Lower leg skin (tissue), 4 donors: ENCODE measurements at regions not wholly inside any gene's neighbourhood (a gene's known extent, or its start where the extent isn't known, plus 50 kb on each side); places are given as distances from the start of the nearest gene placed in this dataset.
"Not testable (repeated sequence)": the region's sequence is repeated elsewhere in the genome, so short reads cannot be mapped to it uniquely, and the experiment has no call there.

Experiments used
- DNase-seq, 2 donors: peaks; one replicate each; pipeline ENCODE4 v3.0.0-alpha.2; 2019; ENCODE audit warnings: low spot score in 2 of 2
- H3K4me3 ChIP-seq: fragments of 200-600 bp; sonication (generic); 2 replicates; pipeline ENCODE4 v1.5.1; 2017; ENCODE audit warnings: mild to moderate bottlenecking, low read depth; ENCODE audit not compliant: poor library complexity, severe bottlenecking
- CTCF ChIP-seq, 3 donors: fragments of 450-650 bp; IDR thresholded peaks; one replicate each; pipeline ENCODE4 v1.5.1; 2016; ENCODE audit warnings: antibody characterized with exemption in 3 of 3, mild to moderate bottlenecking in 3 of 3, moderate library complexity in 2 of 3
- POLR2A ChIP-seq, 2 donors: fragments of 450-650 bp; IDR thresholded peaks; one replicate each; pipeline ENCODE4 v1.6.1; 2016 to 2017; ENCODE audit warnings: antibody characterized with exemption in 2 of 2, mild to moderate bottlenecking in 1 of 2, moderate library complexity in 1 of 2
- WGBS, 2 donors: methylation state at CpG; one replicate each; pipeline ENCODE4 v1.1.5; 2018; 5-methylcytosine and 5-hydroxymethylcytosine counted together
- intact Hi-C: fragments of 100-400 bp; cut with DNase I; formaldehyde crosslinking; loops from one replicate; pipeline ENCODE4 v1.15.0; 2023; ENCODE audit warnings: low total_unique reads

- intact Hi-C loops: no loop called here
- no peak for TF ChIP-seq POLR2A (IDR thresholded peaks at IDR 0.05)
- no peak for TF ChIP-seq CTCF (IDR thresholded peaks at IDR 0.05)
- DNase-seq: no peak
- no peak overlapping the region for H3K4me3 ChIP-seq
Observed at GRCh38 chr18:5021558-5021957, 175.5 kb downstream of the AKAIN1 start.

- intact Hi-C loops: no loop called here
- no peak for DNase-seq
- 63 to 80% methylated on average over 4 of the region's 4 CpGs for WGBS, 2 donors
- H3K4me3 ChIP-seq: no peak overlapping the region
- TF ChIP-seq CTCF (IDR thresholded peaks at IDR 0.05) (no peak), POLR2A (IDR thresholded peaks at IDR 0.05) (no peak)
Observed at GRCh38 chr18:5015213-5015612, 181.8 kb downstream of the AKAIN1 start.

GRCh38 chr18:5004031-5004820 lies 192.8 kb downstream of the AKAIN1 start:
- H3K4me3 ChIP-seq, intact Hi-C loops, DNase-seq: not testable (repeated sequence)
- 19 to 22% methylated on average over 30 of the region's 32 CpGs for WGBS, 2 donors

GRCh38 chr18:4994710-4995109 lies 202.3 kb downstream of the AKAIN1 start:
- no peak for TF ChIP-seq POLR2A (IDR thresholded peaks at IDR 0.05)
- TF ChIP-seq CTCF (IDR thresholded peaks at IDR 0.05): no peak
- no peak overlapping the region for H3K4me3 ChIP-seq
- intact Hi-C loops: no loop called here
- DNase-seq: no peak
- WGBS, 2 donors: 91 to 96% methylated on average over 3 of the region's 3 CpGs

GRCh38 chr18:4987452-4988405 lies 209.3 kb downstream of the AKAIN1 start:
- 73 to 78% methylated on average over 7 to 10 of the region's 10 CpGs for WGBS, 2 donors
- no peak for TF ChIP-seq POLR2A (IDR thresholded peaks at IDR 0.05)
- no peak for TF ChIP-seq CTCF (IDR thresholded peaks at IDR 0.05)
- intact Hi-C loops: no loop called here
- DNase-seq: no peak
- no peak overlapping the region for H3K4me3 ChIP-seq

GRCh38 chr18:4986677-4987076 lies 210.4 kb downstream of the AKAIN1 start:
- TF ChIP-seq POLR2A (IDR thresholded peaks at IDR 0.05): no peak
- no peak overlapping the region for H3K4me3 ChIP-seq
- intact Hi-C loops: no loop called here
- 69 to 77% methylated on average over 5 to 6 of the region's 6 CpGs for WGBS, 2 donors
- no peak for DNase-seq
